IMR-90 (cell line): ENCODE measurements at regions not wholly inside any gene's neighbourhood (a gene's known extent, or its start where the extent isn't known, plus 50 kb on each side); places are given as distances from the start of the nearest gene placed in this dataset.

Experiments
- ATAC-seq: fragments of 200-7000 bp; cut with Tn5 transposase; 2 replicates; pipeline ENCODE4 v1.9.1; 2020; ENCODE audit warnings: low read depth, mild to moderate bottlenecking, moderate library complexity
- BruUV-seq: library from RNA; stranded (reverse); fragments of 400-500 nt; replicated peaks from 2 replicates; lab custom pipeline; 2021; lab: Mats Ljungman, UMichigan
- CTCF ChIA-PET: fragments of 300-600 bp; formaldehyde crosslinking; extraction: SDS; loops from one replicate; lab custom pipeline; 2021; ENCODE audit warnings: antibody characterized with exemption; lab: Yijun Ruan, JAX
- POLR2A ChIA-PET: fragments of 300-600 bp; sonication (Branson Sonifier 250); formaldehyde crosslinking; loops from one replicate; lab custom pipeline; 2022; ENCODE audit warnings: antibody characterized with exemption; ENCODE audit not compliant: unreplicated experiment; lab: Charles Lee
- DNase-seq: peaks from one replicate; pipeline ENCODE4 v3.0.0; 2013
- H2AFZ ChIP-seq: replicated peaks from 2 replicates; pipeline ENCODE3; 2013; ENCODE audit warnings: low read length, mild to moderate bottlenecking; ENCODE audit not compliant: poor library complexity
- H2AK5ac ChIP-seq: 2 replicates; pipeline ENCODE4 v1.6.1; 2013; ENCODE audit warnings: low read depth, low read length, inconsistent platforms
- H2AK9ac ChIP-seq: replicated peaks from 2 replicates; pipeline ENCODE3; 2013; ENCODE audit warnings: mild to moderate bottlenecking, low read depth, low read length, moderate library complexity; ENCODE audit not compliant: poor library complexity
- H2BK120ac ChIP-seq: 2 replicates; pipeline ENCODE4 v1.6.1; 2013; ENCODE audit warnings: low read depth, low read length, inconsistent platforms
- H2BK15ac ChIP-seq: 3 replicates; pipeline ENCODE4 v1.6.1; 2013; ENCODE audit warnings: low read depth, low read length, inconsistent platforms
- H2BK20ac ChIP-seq: 2 replicates; pipeline ENCODE4 v1.6.1; 2013; ENCODE audit warnings: low read depth, mild to moderate bottlenecking, inconsistent platforms, low read length, moderate library complexity
- H2BK5ac ChIP-seq: 2 replicates; pipeline ENCODE4 v1.6.1; 2013; ENCODE audit warnings: mild to moderate bottlenecking, low read depth, low read length, inconsistent platforms; ENCODE audit not compliant: poor library complexity, severe bottlenecking
- H3K14ac ChIP-seq: replicated peaks from 2 replicates; pipeline ENCODE4 v1.6.1; 2013; ENCODE audit warnings: low read depth, low read length, inconsistent platforms
- H3K18ac ChIP-seq: 2 replicates; pipeline ENCODE4 v1.6.1; 2013; ENCODE audit warnings: low read depth, low read length, control low read depth
- H3K23ac ChIP-seq: 2 replicates; pipeline ENCODE4 v1.6.1; 2013; ENCODE audit warnings: low read depth, low read length, inconsistent platforms
- H3K27ac ChIP-seq: 2 replicates; pipeline ENCODE4 v1.5.1; 2013; ENCODE audit warnings: mild to moderate bottlenecking, control low read depth, low read length; ENCODE audit not compliant: insufficient read depth
- H3K27me3 ChIP-seq: 2 replicates; pipeline ENCODE4 v1.6.1; 2013; ENCODE audit warnings: low read length; ENCODE audit not compliant: control insufficient read depth, insufficient read depth
- H3K36me3 ChIP-seq: 2 replicates; pipeline ENCODE4 v1.6.1; 2013; ENCODE audit warnings: low read length, mixed read lengths; ENCODE audit not compliant: control insufficient read depth, insufficient read depth
- H3K4ac ChIP-seq: 2 replicates; pipeline ENCODE4 v1.6.1; 2013; ENCODE audit warnings: low read depth, low read length, inconsistent platforms
- H3K4me1 ChIP-seq: 2 replicates; pipeline ENCODE4 v1.6.1; 2013; ENCODE audit warnings: low read length, mixed read lengths; ENCODE audit not compliant: control insufficient read depth, insufficient read depth
- H3K4me2 ChIP-seq: 2 replicates; pipeline ENCODE4 v1.6.1; 2013; ENCODE audit warnings: low read depth, mild to moderate bottlenecking, control low read depth, low read length, moderate library complexity
- H3K4me3 ChIP-seq: 2 replicates; pipeline ENCODE4 v1.5.1; 2013; ENCODE audit warnings: low read depth, mild to moderate bottlenecking, control low read depth, low read length, moderate library complexity; ENCODE audit not compliant: insufficient read depth
- H3K56ac ChIP-seq: 2 replicates; pipeline ENCODE4 v1.6.1; 2013; ENCODE audit warnings: low read length, inconsistent platforms; ENCODE audit not compliant: insufficient read depth; ENCODE audit errors: extremely low read depth
- H3K79me1 ChIP-seq, 2 experiments: 2 replicates each; pipeline ENCODE4 v1.6.1; 2013; ENCODE audit warnings: low read length in 2 of 2, inconsistent platforms in 1 of 2, low read depth in 1 of 2
- H3K9ac ChIP-seq: 2 replicates; pipeline ENCODE4 v1.6.1; 2013; ENCODE audit warnings: low read depth, low read length, control low read depth
- H3K9me1 ChIP-seq: 2 replicates; pipeline ENCODE4 v1.6.1; 2013; ENCODE audit warnings: low read length, inconsistent platforms; ENCODE audit not compliant: insufficient read depth
- H3K9me3 ChIP-seq: 2 replicates; pipeline ENCODE4 v1.6.1; 2013; ENCODE audit warnings: low read length; ENCODE audit not compliant: control insufficient read depth, insufficient read depth
- H4K20me1 ChIP-seq: 2 replicates; pipeline ENCODE4 v1.6.1; 2013; ENCODE audit warnings: low read length, inconsistent platforms; ENCODE audit not compliant: insufficient read depth
- H4K5ac ChIP-seq: 2 replicates; pipeline ENCODE4 v1.6.1; 2013; ENCODE audit warnings: mild to moderate bottlenecking, low read depth, low read length, control low read depth
- H4K8ac ChIP-seq, 2 experiments: 2 replicates each; pipeline ENCODE4 v1.6.1; 2013; ENCODE audit warnings: low read depth in 2 of 2, low read length in 2 of 2, control low read depth in 1 of 2, inconsistent platforms in 1 of 2
- H4K91ac ChIP-seq: 2 replicates; pipeline ENCODE4 v1.6.1; 2013; ENCODE audit warnings: low read depth, low read length, inconsistent platforms; ENCODE audit not compliant: insufficient read depth
- BHLHE40 ChIP-seq: fragments of 150-350 bp; IDR thresholded peaks from 2 replicates; pipeline ENCODE4 v1.6.1; 2016; ENCODE audit warnings: mild to moderate bottlenecking, low read depth, low read length
- CEBPB ChIP-seq: IDR thresholded peaks from 2 replicates; pipeline ENCODE4 v1.6.1; 2012; ENCODE audit warnings: low read depth, low read length, improper control_type of control experiment
- CHD1 ChIP-seq: IDR thresholded peaks from 2 replicates; pipeline ENCODE4 v1.6.1; 2012; ENCODE audit warnings: low read depth, low read length, improper control_type of control experiment
- CTCF ChIP-seq: conservative IDR thresholded peaks from 2 replicates; pipeline ENCODE4 v1.5.1; 2012; ENCODE audit warnings: mild to moderate bottlenecking, low read depth, low read length, improper control_type of control experiment
- ELK1 ChIP-seq: fragments of 150-350 bp; IDR thresholded peaks from 2 replicates; pipeline ENCODE4 v1.6.1; 2016; ENCODE audit warnings: low read depth, mild to moderate bottlenecking, low read length, moderate library complexity, borderline replicate concordance
- FOS ChIP-seq: fragments of 150-350 bp; IDR thresholded peaks from 2 replicates; pipeline ENCODE4 v1.6.1; 2016; ENCODE audit warnings: low read depth, low read length
- MAFK ChIP-seq: IDR thresholded peaks from 2 replicates; pipeline ENCODE4 v1.6.1; 2012; ENCODE audit warnings: low read depth, low read length, improper control_type of control experiment
- MAZ ChIP-seq: IDR thresholded peaks from 2 replicates; pipeline ENCODE4 v1.6.1; 2012; ENCODE audit warnings: low read depth, mild to moderate bottlenecking, low read length, improper control_type of control experiment, moderate library complexity, borderline replicate concordance
- MXI1 ChIP-seq: IDR thresholded peaks from 2 replicates; pipeline ENCODE4 v1.6.1; 2012; ENCODE audit warnings: low read depth, mild to moderate bottlenecking, low read length, moderate library complexity, borderline replicate concordance
- NFE2L2 ChIP-seq: fragments of 150-350 bp; IDR thresholded peaks from 2 replicates; pipeline ENCODE4 v1.6.1; 2016; ENCODE audit warnings: low read depth, mild to moderate bottlenecking, low read length
- POLR2A ChIP-seq: IDR thresholded peaks from 2 replicates; pipeline ENCODE4 v1.6.1; 2012; ENCODE audit warnings: mild to moderate bottlenecking, low read depth, low read length
- RAD21 ChIP-seq: IDR thresholded peaks from 2 replicates; pipeline ENCODE4 v1.6.1; 2012; ENCODE audit warnings: low read length, improper control_type of control experiment
- RCOR1 ChIP-seq: IDR thresholded peaks from 2 replicates; pipeline ENCODE4 v1.6.1; 2012; ENCODE audit warnings: mild to moderate bottlenecking, low read length, improper control_type of control experiment; ENCODE audit not compliant: insufficient replicate concordance
- RFX5 ChIP-seq: IDR thresholded peaks from 2 replicates; pipeline ENCODE4 v1.8.0; 2012; ENCODE audit warnings: low read depth, mild to moderate bottlenecking, low read length, moderate library complexity
- SMC3 ChIP-seq: fragments of 150-350 bp; IDR thresholded peaks from 2 replicates; pipeline ENCODE4 v1.6.1; 2016; ENCODE audit warnings: low read depth, mild to moderate bottlenecking, antibody characterized with exemption, low read length, moderate library complexity
- USF2 ChIP-seq: fragments of 150-350 bp; IDR thresholded peaks from 2 replicates; pipeline ENCODE4 v1.6.1; 2017; ENCODE audit warnings: mild to moderate bottlenecking, antibody characterized with exemption, low read length, low read depth
- WGBS, 2 experiments: methylation state at CpG; one replicate each; pipeline versions ENCODE4 v1.1.5 to v1.1.7; 2013; ENCODE audit warnings: missing lambda C conversion rate in 2 of 2; ENCODE audit not compliant: insufficient read length in 1 of 2; ENCODE audit errors: extremely low coverage in 2 of 2; 5-methylcytosine and 5-hydroxymethylcytosine counted together
- dilution Hi-C: fragments of 300-500 bp; cut with HindIII; formaldehyde crosslinking; loops from one replicate; pipeline ENCODE4 v1.14.3; 2018; ENCODE audit warnings: low sequenced_read_pairs; ENCODE audit not compliant: unreplicated experiment
- in situ Hi-C: fragments of 300-500 bp; cut with MboI; formaldehyde crosslinking; loops from 3 replicates; pipeline ENCODE4 v1.14.3; 2019; ENCODE audit warnings: low sequenced_read_pairs, inconsistent platforms, mixed read lengths
- intact Hi-C: fragments of 100-400 bp; cut with micrococcal nuclease; formaldehyde crosslinking; loops from 2 replicates; pipeline ENCODE4 v1.10.0; 2022

DNA sequence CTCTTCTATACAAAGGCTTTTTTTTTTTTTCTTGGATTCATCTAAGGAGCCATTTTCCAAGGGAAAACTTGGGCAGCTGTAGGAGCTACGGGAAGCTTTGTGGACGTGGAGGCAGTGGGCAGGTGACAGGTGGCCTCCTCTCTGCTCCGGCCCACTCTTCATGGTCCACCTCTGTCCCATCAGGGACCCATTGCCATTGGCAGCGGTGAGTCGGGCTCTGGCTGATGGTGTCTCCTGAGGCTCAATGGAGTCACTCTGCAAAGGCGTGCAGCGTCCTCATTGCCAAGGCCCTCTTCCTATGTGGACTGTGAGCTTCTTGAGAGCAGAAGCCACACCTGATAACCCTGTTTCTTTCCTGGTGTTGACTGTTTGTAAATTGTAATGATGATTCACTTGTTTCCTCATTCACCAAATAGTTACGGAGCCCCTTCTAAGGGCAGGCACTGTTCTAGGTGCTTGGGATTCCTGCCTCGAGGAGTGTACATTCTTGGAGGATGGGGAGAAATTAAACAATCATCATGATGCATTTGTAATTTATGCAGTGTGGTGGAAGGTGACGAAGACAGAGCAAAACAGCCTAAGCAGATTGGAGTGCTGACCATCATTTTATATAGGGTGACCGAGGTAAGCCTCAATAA lies 240.3 kb upstream of the HS6ST1 start:
- Histone ChIP-seq H4K5ac (no peak overlapping the region; the same call in 1 of the 2 replicates), H3K9me1 (peaks cover 5% of the 10 kb centered on the region), H2BK15ac (0 out of 3 replicates have a peak overlapping the region, but pooled peaks have one; percentile 21), H4K20me1 (no peaks in the 10 kb centered on the region), H3K23ac (no peak overlapping the region), H3K14ac (no peak overlapping the region), H3K4me1 (peaks cover 14% of the 10 kb centered on the region), H2AK9ac (no peak overlapping the region), H2AK5ac (no peak overlapping the region), H3K18ac (no peak overlapping the region), H4K91ac (no peak overlapping the region), H3K36me3 (no peaks in the 10 kb centered on the region; the same call in 1 of the 2 replicates), H2AFZ (no peak overlapping the region), H3K56ac (no peak overlapping the region), H2BK5ac (no peak overlapping the region), H2BK20ac (no peak overlapping the region), H3K4me2 (no peak overlapping the region), H2BK120ac (0 out of 2 replicates have a peak overlapping the region, but pooled peaks have one; percentile 49), H3K9me3 (peaks cover 5% of the 10 kb centered on the region; the same call in 1 of the 2 replicates), H3K27ac (no peak overlapping the region), H3K4ac (peak overlapping the region; percentile 41; the same call in 1 of the 2 replicates), H4K8ac (no peak overlapping the region), H3K79me1 (no peaks in the 10 kb centered on the region), H3K9ac (no peak overlapping the region), H3K4me3 (no peak overlapping the region), H3K27me3 (no peaks in the 10 kb centered on the region)
- no TSS peak for BruUV-seq
- POLR2A ChIA-PET, result no interaction called here
- dilution Hi-C loops (no loop called here), in situ Hi-C loops (no loop called here), intact Hi-C loops (no loop called here)
- 96% methylated on average over 5 of the region's 11 CpGs; no CpG with 5 or more reads in 1 of the 2 experiments for WGBS, 2 experiments
- CTCF ChIA-PET, result interaction anchor here (0.7 to 0.9 kb wide), 2 partner anchors 8 to 20 kb away, joined by 5 to 6 read pairs; no protein-coding TSS in a partner anchor
- DNase-seq (no peak), ATAC-seq (no peak)
- no peak for TF ChIP-seq RAD21
- TF ChIP-seq USF2, result no peak
- no peak for TF ChIP-seq POLR2A
- no peak for TF ChIP-seq MXI1
- TF ChIP-seq ELK1, result no peak
- no peak for TF ChIP-seq BHLHE40
- no peak for TF ChIP-seq CTCF
- no peak for TF ChIP-seq CHD1
- no peak for TF ChIP-seq SMC3
- no peak for TF ChIP-seq NFE2L2
- TF ChIP-seq MAFK, result no peak
- no peak for TF ChIP-seq RFX5
- no peak for TF ChIP-seq MAZ
- TF ChIP-seq FOS, result no peak
- TF ChIP-seq CEBPB, result no peak
- TF ChIP-seq RCOR1, result no peak
